PFSK-1 (cell line): ENCODE measurements at regions not wholly inside any gene's neighbourhood (a gene's known extent, or its start where the extent isn't known, plus 50 kb on each side); places are given as distances from the start of the nearest gene placed in this dataset.

Experiments used
- FOXP2 ChIP-seq: optimal IDR thresholded peaks from 2 replicates; pipeline ENCODE3; 2011; ENCODE audit warnings: borderline replicate concordance, control low read depth, inconsistent platforms; ENCODE audit not compliant: insufficient read depth; ENCODE audit errors: extremely low read length, extremely low read depth
- POLR2AphosphoS5 ChIP-seq: IDR thresholded peaks from 2 replicates; pipeline ENCODE4 v1.6.1; 2012; ENCODE audit warnings: low read depth, mild to moderate bottlenecking, control low read depth, low read length, moderate library complexity
- SIN3A ChIP-seq: IDR thresholded peaks from 2 replicates; pipeline ENCODE4 v1.6.1; 2012; ENCODE audit warnings: mild to moderate bottlenecking, low read length, moderate library complexity, borderline replicate concordance; ENCODE audit not compliant: insufficient read depth
- TAF1 ChIP-seq: IDR thresholded peaks from 2 replicates; pipeline ENCODE4 v1.6.1; 2012; ENCODE audit warnings: low read length, control low read depth, borderline replicate concordance; ENCODE audit not compliant: insufficient read depth
- TF ChIP-seq, protein P1 (sequence below), 2 experiments: IDR thresholded peaks; 2 replicates each; pipeline versions ENCODE4 v1.6.1 to v1.8.0; 2011 to 2012; ENCODE audit warnings: low read depth in 2 of 2, low read length in 2 of 2, control low read depth in 1 of 2, inconsistent platforms in 1 of 2, mild to moderate bottlenecking in 1 of 2, moderate library complexity in 1 of 2; ENCODE audit not compliant: insufficient read depth in 1 of 2

DNA sequence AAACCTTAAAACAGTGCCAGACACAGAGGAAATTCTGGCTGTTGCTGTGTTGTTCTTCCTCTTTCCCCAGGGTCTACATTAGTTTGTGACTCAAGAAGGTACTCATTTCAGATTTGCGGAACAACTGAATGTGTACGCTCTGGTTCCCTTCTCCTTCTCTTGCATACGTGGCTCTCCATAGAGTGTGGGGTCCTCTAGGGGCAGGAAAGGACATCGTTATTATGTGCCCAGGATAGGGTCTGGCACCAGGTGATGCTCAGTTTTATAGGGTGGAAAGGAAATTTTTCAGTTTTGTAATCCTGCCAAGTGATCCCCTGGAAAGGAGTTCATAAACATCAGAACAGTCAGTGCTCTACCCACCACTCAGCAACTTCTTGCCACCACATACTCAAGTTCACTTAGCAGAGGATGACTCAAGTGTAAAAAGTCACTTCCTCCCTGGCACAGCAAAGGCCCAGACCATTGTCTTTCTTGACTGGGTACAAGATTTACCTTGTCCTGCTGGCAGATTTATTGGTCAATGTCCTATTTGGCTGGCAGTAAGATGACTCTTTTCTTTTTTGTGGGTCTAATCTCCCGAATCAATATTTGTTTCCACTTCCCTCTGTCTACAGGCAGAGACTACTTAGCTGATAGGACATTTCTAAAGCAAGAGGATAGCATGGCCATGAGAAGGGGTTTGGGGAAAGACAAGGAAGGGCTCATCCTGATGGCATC, 246.0 kb upstream of the TENM4 start:
- no peak for TF ChIP-seq TAF1

DNA sequence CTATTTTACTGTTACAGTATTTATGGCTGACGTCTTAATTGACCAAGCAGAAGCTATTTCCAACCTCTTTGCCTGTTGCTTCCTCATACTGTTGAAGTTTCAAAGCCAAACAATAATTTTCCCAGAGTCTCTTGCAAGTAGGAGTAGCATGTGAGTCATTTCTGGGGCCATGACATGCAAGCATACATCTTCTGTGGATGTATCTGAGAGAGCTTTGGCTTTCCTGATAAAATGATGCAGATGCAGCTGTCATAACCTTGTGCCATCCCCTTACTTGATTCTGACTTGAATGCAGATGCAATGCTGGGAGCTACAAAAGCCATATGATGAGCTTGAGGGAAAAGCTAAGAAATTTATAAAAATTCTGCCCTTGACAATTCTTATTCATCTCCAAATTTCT, 243.1 kb upstream of the TENM4 start:
- no peak for TF ChIP-seq TAF1
- no peak for TF ChIP-seq POLR2AphosphoS5
- TF ChIP-seq SIN3A = no peak
- TF ChIP-seq FOXP2 = no peak
- TF ChIP-seq, protein P1, sequence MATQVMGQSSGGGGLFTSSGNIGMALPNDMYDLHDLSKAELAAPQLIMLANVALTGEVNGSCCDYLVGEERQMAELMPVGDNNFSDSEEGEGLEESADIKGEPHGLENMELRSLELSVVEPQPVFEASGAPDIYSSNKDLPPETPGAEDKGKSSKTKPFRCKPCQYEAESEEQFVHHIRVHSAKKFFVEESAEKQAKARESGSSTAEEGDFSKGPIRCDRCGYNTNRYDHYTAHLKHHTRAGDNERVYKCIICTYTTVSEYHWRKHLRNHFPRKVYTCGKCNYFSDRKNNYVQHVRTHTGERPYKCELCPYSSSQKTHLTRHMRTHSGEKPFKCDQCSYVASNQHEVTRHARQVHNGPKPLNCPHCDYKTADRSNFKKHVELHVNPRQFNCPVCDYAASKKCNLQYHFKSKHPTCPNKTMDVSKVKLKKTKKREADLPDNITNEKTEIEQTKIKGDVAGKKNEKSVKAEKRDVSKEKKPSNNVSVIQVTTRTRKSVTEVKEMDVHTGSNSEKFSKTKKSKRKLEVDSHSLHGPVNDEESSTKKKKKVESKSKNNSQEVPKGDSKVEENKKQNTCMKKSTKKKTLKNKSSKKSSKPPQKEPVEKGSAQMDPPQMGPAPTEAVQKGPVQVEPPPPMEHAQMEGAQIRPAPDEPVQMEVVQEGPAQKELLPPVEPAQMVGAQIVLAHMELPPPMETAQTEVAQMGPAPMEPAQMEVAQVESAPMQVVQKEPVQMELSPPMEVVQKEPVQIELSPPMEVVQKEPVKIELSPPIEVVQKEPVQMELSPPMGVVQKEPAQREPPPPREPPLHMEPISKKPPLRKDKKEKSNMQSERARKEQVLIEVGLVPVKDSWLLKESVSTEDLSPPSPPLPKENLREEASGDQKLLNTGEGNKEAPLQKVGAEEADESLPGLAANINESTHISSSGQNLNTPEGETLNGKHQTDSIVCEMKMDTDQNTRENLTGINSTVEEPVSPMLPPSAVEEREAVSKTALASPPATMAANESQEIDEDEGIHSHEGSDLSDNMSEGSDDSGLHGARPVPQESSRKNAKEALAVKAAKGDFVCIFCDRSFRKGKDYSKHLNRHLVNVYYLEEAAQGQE (IDR thresholded peaks at IDR 0.05; ENCODE audit: insufficient read depth in 1 of 2, low read depth in 2 of 2, low read length in 2 of 2) = no peak

- TF ChIP-seq FOXP2 = no peak
- no peak for TF ChIP-seq SIN3A
- TF ChIP-seq POLR2AphosphoS5 = no peak
- TF ChIP-seq TAF1 = no peak
- TF ChIP-seq, protein P1 (IDR thresholded peaks at IDR 0.05; ENCODE audit: insufficient read depth in 1 of 2, low read depth in 2 of 2, low read length in 2 of 2) = no peak
Measured at GRCh38 chr11:79678780-79679452, 238.1 kb upstream of the TENM4 start.

DNA sequence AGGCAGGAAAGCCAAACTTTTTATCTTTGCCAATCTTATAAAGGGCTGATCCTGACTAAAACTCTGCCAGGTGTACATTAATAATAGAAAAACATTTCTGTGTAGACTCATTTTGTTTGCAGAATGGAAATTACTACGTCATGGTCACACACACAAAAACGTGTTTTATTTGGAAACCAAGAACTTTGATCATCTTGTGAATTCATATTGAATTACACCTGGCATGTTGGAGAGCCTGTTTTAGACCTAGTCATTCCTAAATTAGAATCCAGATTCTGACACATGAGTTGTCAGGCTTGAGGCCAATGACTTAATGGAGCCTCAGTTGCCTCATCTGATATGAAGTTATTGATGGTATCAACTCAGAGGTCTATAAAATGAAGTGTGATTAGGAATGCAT, 235.6 kb upstream of the TENM4 start:
- TF ChIP-seq POLR2AphosphoS5 = no peak
- TF ChIP-seq, protein P1 (IDR thresholded peaks at IDR 0.05; ENCODE audit: insufficient read depth in 1 of 2, low read depth in 2 of 2, low read length in 2 of 2) = no peak
- TF ChIP-seq SIN3A = no peak
- TF ChIP-seq TAF1 = no peak
- no peak for TF ChIP-seq FOXP2

GRCh38 chr11:79675081-79675480, 234.3 kb upstream of the TENM4 start:
- TF ChIP-seq SIN3A (no peak), FOXP2 (no peak), TAF1 (no peak), POLR2AphosphoS5 (no peak)
- TF ChIP-seq, protein P1 (IDR thresholded peaks at IDR 0.05; ENCODE audit: insufficient read depth in 1 of 2, low read depth in 2 of 2, low read length in 2 of 2) = no peak
